ENCODE measurements at regions not wholly inside any gene's neighbourhood (a gene's known extent, or its start where the extent isn't known, plus 50 kb on each side); places are given as distances from the start of the nearest gene placed in this dataset.

- Mint-ChIP-seq H3K27ac (no peak overlapping the region), H3K36me3 (peaks cover 4% of the 10 kb centered on the region), H3K4me1 (no peaks in the 10 kb centered on the region), H3K9me3 (peaks cover 19% of the 10 kb centered on the region), H3K4me3 (no peak overlapping the region), H3K27me3 (ENCODE audit: low read depth) (no peaks in the 10 kb centered on the region)
- TF ChIP-seq CTCF (IDR thresholded peaks at IDR 0.05; ENCODE audit: unreplicated experiment), result no peak
- DNase-seq (ENCODE audit: low spot score in 2 of 2, unreplicated experiment in 2 of 2), result no peak
Observed at GRCh38 chr17:65345261-65346005, 208.3 kb downstream of the RGS9 start.

GRCh38 chr17:65340401-65340800 is 203.2 kb downstream of the RGS9 start:
- Mint-ChIP-seq H3K4me1 (no peaks in the 10 kb centered on the region), H3K4me3 (no peak overlapping the region), H3K27ac (no peak overlapping the region), H3K9me3 (peaks cover 25% of the 10 kb centered on the region), H3K27me3 (ENCODE audit: low read depth) (no peaks in the 10 kb centered on the region), H3K36me3 (peaks cover 1% of the 10 kb centered on the region)
- DNase-seq (ENCODE audit: low spot score in 2 of 2, unreplicated experiment in 2 of 2), result no peak
- no peak for TF ChIP-seq CTCF (IDR thresholded peaks at IDR 0.05; ENCODE audit: unreplicated experiment)

- no peak for DNase-seq (ENCODE audit: low spot score in 2 of 2, unreplicated experiment in 2 of 2)
- H3K36me3 Mint-ChIP-seq, result peaks cover 1% of the 10 kb centered on the region
- H3K9me3 Mint-ChIP-seq, result peaks cover 25% of the 10 kb centered on the region
- H3K27me3 Mint-ChIP-seq (ENCODE audit: low read depth), result no peaks in the 10 kb centered on the region
- no peak overlapping the region for H3K4me3 Mint-ChIP-seq
- H3K27ac Mint-ChIP-seq, result no peak overlapping the region
- no peaks in the 10 kb centered on the region for H3K4me1 Mint-ChIP-seq
- TF ChIP-seq CTCF (IDR thresholded peaks at IDR 0.05; ENCODE audit: unreplicated experiment), result no peak
Observed at GRCh38 chr17:65334406-65334805, 197.2 kb downstream of the RGS9 start.

- no peak for TF ChIP-seq CTCF (IDR thresholded peaks at IDR 0.05; ENCODE audit: unreplicated experiment)
- H3K4me3 Mint-ChIP-seq, result no peak overlapping the region
- no peak for DNase-seq (ENCODE audit: low spot score in 2 of 2, unreplicated experiment in 2 of 2)
- no peaks in the 10 kb centered on the region for H3K36me3 Mint-ChIP-seq
- H3K27ac Mint-ChIP-seq, result no peak overlapping the region
- H3K9me3 Mint-ChIP-seq, result peaks cover 14% of the 10 kb centered on the region
- H3K27me3 Mint-ChIP-seq (ENCODE audit: low read depth), result no peaks in the 10 kb centered on the region
- H3K4me1 Mint-ChIP-seq, result no peaks in the 10 kb centered on the region
Observed at GRCh38 chr17:65332779-65333178, 195.6 kb downstream of the RGS9 start.

GRCh38 chr17:65332375-65332774 is 195.2 kb downstream of the RGS9 start:
- Mint-ChIP-seq H3K4me3 (no peak overlapping the region), H3K27ac (no peak overlapping the region), H3K9me3 (peaks cover 14% of the 10 kb centered on the region), H3K27me3 (ENCODE audit: low read depth) (no peaks in the 10 kb centered on the region), H3K36me3 (no peaks in the 10 kb centered on the region), H3K4me1 (no peaks in the 10 kb centered on the region)
- no peak for TF ChIP-seq CTCF (IDR thresholded peaks at IDR 0.05; ENCODE audit: unreplicated experiment)
- DNase-seq (ENCODE audit: low spot score in 2 of 2, unreplicated experiment in 2 of 2), result no peak
